Lung (tissue), 11 donors: ENCODE measurements at regions not wholly inside any gene's neighbourhood (a gene's known extent, or its start where the extent isn't known, plus 50 kb on each side); places are given as distances from the start of the nearest gene placed in this dataset.
"Not testable (repeated sequence)": the region's sequence is repeated elsewhere in the genome, so short reads cannot be mapped to it uniquely, and the experiment has no call there.

ENCODE experiments used
- ATAC-seq: fragments of 200-7000 bp; cut with Tn5 transposase; one replicate; pipeline ENCODE4 v1.9.1; 2020; ENCODE audit warnings: moderate number of reproducible peaks; ENCODE audit not compliant: insufficient read depth, low FRiP score
- DNase-seq, 3 donors: peaks; one replicate each; pipeline ENCODE4 v3.0.0-alpha.2; 2013 to 2017
- H3K27ac ChIP-seq, 2 donors: one replicate each; pipeline ENCODE4 v1.5.1; 2013; ENCODE audit warnings: mild to moderate bottlenecking in 2 of 2, moderate library complexity in 2 of 2, control low read depth in 1 of 2, inconsistent platforms in 1 of 2, low read depth in 1 of 2, low read length in 1 of 2
- H3K27me3 ChIP-seq, 3 donors: one replicate each; pipeline ENCODE4 v1.5.1; 2013; ENCODE audit warnings: low read length in 2 of 3; ENCODE audit not compliant: control insufficient read depth in 3 of 3, insufficient read depth in 3 of 3
- H3K36me3 ChIP-seq, 4 donors: one replicate each; pipeline ENCODE4 v1.5.1; 2013; ENCODE audit warnings: low read length in 4 of 4, mild to moderate bottlenecking in 1 of 4, moderate library complexity in 1 of 4; ENCODE audit not compliant: control insufficient read depth in 4 of 4, insufficient read depth in 4 of 4
- H3K4me1 ChIP-seq, 5 donors: one replicate each; pipeline ENCODE4 v1.5.1; 2013; ENCODE audit warnings: low read length in 5 of 5, mild to moderate bottlenecking in 2 of 5, moderate library complexity in 1 of 5; ENCODE audit not compliant: control insufficient read depth in 5 of 5, insufficient read depth in 5 of 5
- H3K4me3 ChIP-seq: one replicate; pipeline ENCODE4 v1.5.1; 2013; ENCODE audit warnings: mild to moderate bottlenecking, control low read depth, moderate library complexity
- H3K9ac ChIP-seq, 2 donors: one replicate each; pipeline ENCODE4 v1.5.1; 2013; ENCODE audit warnings: low read length in 2 of 2, control low read depth in 1 of 2; ENCODE audit not compliant: insufficient read depth in 1 of 2
- H3K9me3 ChIP-seq, 4 donors: one replicate each; pipeline ENCODE4 v1.5.1; 2013; ENCODE audit warnings: low read length in 3 of 4, mild to moderate bottlenecking in 1 of 4, moderate library complexity in 1 of 4; ENCODE audit not compliant: control insufficient read depth in 4 of 4, insufficient read depth in 3 of 4
- CTCF ChIP-seq: IDR thresholded peaks from 2 replicates; pipeline ENCODE4 v1.5.1; 2012; ENCODE audit warnings: mild to moderate bottlenecking; ENCODE audit errors: control extremely low read depth, extremely low read depth
- whole genome bisulfite sequencing, 2 donors: extraction: QIAGEN DNeasy Blood & Tissue Kit; methylation state at CpG; one replicate each; pipeline ENCODE4 v1.1.7; 2013; 5-methylcytosine and 5-hydroxymethylcytosine counted together
- donor health status: control.
- donor health status: control.
- donor health status: Bipolar disorder and iron deficiency.
- donor health status: healthy.
- donor health status: DM: yes; HTN: yes; CAD: no.

GRCh38 chr2:208726242-208726641, 319.6 kb downstream of the PTH2R start:
- Histone ChIP-seq H3K9me3 (peaks cover 0 to under 1% (median 0%) of the 10 kb centered on the region in 4 donors), H3K27ac (no peak overlapping the region), H3K9ac (no peak overlapping the region), H3K4me1 (no peaks in the 10 kb centered on the region), H3K36me3 (no peaks in the 10 kb centered on the region), H3K4me3 (no peak overlapping the region), H3K27me3 (no peaks in the 10 kb centered on the region)
- 91 to 97% methylated on average over 3 of the region's 3 CpGs for WGBS, 2 donors
- no peak for DNase-seq
- TF ChIP-seq CTCF: no peak
- no peak for ATAC-seq

GRCh38 chr2:208751663-208752415, 345.2 kb downstream of the PTH2R start:
- H3K36me3 ChIP-seq, H3K27me3 ChIP-seq, ATAC-seq, H3K27ac ChIP-seq, DNase-seq, H3K4me1 ChIP-seq, H3K4me3 ChIP-seq, H3K9me3 ChIP-seq, H3K9ac ChIP-seq: not testable (repeated sequence)
- WGBS, 2 donors: 85 to 90% methylated on average over 20 to 21 of the region's 21 CpGs

GRCh38 chr2:208757364-208757763, 350.8 kb downstream of the PTH2R start:
- TF ChIP-seq CTCF: no peak
- ATAC-seq (no peak), DNase-seq (no peak)
- H3K4me1 ChIP-seq: no peaks in the 10 kb centered on the region
- no peak overlapping the region for H3K9ac ChIP-seq
- H3K27ac ChIP-seq: no peak overlapping the region
- 80 to 81% methylated on average over 1 of the region's 1 CpG for WGBS, 2 donors
- H3K9me3 ChIP-seq: peaks cover 0 to 6% (median 0%) of the 10 kb centered on the region in 4 donors
- no peak overlapping the region for H3K4me3 ChIP-seq
- H3K36me3 ChIP-seq: no peaks in the 10 kb centered on the region
- H3K27me3 ChIP-seq: no peaks in the 10 kb centered on the region

GRCh38 chr2:208773074-208773473, 366.5 kb downstream of the PTH2R start:
- not testable (repeated sequence) for H3K27me3 ChIP-seq, H3K9ac ChIP-seq, H3K4me3 ChIP-seq, H3K27ac ChIP-seq, DNase-seq, H3K9me3 ChIP-seq, H3K36me3 ChIP-seq, H3K4me1 ChIP-seq, ATAC-seq
- 87 to 90% methylated on average over 2 of the region's 2 CpGs for WGBS, 2 donors
